ENCODE measurements at regions not wholly inside any gene's neighbourhood (a gene's known extent, or its start where the extent isn't known, plus 50 kb on each side); places are given as distances from the start of the nearest gene placed in this dataset.

DNA sequence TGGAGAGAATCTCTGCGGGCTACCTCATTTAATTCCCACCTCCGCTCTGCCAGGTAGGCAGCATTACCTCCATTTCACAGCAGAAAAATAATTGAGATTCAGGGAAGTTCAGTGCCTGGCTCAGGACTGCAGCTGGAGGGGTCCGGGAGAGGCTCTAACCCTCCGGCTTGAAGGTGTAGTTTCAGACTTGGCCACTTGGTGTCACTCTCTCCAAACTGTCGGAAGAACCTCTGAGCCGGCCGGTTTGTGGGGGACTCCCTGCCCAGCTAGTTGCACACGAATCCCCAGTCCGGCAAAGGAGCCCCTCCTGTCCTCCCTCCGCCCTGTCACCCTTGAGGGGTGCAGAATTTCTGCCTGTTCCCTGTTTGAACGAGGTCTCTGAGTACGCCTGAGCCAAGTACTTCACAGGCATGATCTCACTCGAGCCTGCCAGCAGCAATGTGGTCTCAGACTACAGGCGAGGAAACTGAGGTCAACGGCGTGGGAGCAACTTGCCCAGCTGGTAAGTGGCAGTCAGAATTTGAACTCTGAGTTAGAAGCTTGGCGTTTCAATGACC lies 144.7 kb upstream of the ZNF716 start:
- TF ChIP-seq, protein P1, sequence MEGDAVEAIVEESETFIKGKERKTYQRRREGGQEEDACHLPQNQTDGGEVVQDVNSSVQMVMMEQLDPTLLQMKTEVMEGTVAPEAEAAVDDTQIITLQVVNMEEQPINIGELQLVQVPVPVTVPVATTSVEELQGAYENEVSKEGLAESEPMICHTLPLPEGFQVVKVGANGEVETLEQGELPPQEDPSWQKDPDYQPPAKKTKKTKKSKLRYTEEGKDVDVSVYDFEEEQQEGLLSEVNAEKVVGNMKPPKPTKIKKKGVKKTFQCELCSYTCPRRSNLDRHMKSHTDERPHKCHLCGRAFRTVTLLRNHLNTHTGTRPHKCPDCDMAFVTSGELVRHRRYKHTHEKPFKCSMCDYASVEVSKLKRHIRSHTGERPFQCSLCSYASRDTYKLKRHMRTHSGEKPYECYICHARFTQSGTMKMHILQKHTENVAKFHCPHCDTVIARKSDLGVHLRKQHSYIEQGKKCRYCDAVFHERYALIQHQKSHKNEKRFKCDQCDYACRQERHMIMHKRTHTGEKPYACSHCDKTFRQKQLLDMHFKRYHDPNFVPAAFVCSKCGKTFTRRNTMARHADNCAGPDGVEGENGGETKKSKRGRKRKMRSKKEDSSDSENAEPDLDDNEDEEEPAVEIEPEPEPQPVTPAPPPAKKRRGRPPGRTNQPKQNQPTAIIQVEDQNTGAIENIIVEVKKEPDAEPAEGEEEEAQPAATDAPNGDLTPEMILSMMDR (IDR thresholded peaks at IDR 0.05; ENCODE audit: borderline replicate concordance, extremely low read depth, insufficient read depth): no peak
- H3K36me3 ChIP-seq (ENCODE audit: control insufficient read depth in 2 of 3, insufficient read depth in 3 of 3, low read length in 3 of 3): no peaks in the 10 kb centered on the region
- peaks cover 0 to 2% (median 0%) of the 10 kb centered on the region in 3 donors for H3K9me3 ChIP-seq (ENCODE audit: control insufficient read depth in 2 of 3, insufficient read depth in 1 of 3, low read length in 3 of 3)
- H3K4me3 ChIP-seq (ENCODE audit: low read length in 3 of 3): no peak overlapping the region
- H3K27me3 ChIP-seq (ENCODE audit: control insufficient read depth, insufficient read depth, low read length): no peaks in the 10 kb centered on the region
- H3K4me1 ChIP-seq (ENCODE audit: control insufficient read depth in 2 of 3, insufficient read depth in 2 of 3, low read depth in 1 of 3, low read length in 3 of 3): no peaks in the 10 kb centered on the region
- intact Hi-C loops (cut with DNase I): no loop called here
- FAIRE-seq (no peak), DNase-seq (no peak)
- H3K9ac ChIP-seq (ENCODE audit: low read length in 3 of 3): no peak overlapping the region
- no peak overlapping the region for H3K27ac ChIP-seq (ENCODE audit: low read depth in 2 of 2, low read length in 2 of 2)

DNA sequence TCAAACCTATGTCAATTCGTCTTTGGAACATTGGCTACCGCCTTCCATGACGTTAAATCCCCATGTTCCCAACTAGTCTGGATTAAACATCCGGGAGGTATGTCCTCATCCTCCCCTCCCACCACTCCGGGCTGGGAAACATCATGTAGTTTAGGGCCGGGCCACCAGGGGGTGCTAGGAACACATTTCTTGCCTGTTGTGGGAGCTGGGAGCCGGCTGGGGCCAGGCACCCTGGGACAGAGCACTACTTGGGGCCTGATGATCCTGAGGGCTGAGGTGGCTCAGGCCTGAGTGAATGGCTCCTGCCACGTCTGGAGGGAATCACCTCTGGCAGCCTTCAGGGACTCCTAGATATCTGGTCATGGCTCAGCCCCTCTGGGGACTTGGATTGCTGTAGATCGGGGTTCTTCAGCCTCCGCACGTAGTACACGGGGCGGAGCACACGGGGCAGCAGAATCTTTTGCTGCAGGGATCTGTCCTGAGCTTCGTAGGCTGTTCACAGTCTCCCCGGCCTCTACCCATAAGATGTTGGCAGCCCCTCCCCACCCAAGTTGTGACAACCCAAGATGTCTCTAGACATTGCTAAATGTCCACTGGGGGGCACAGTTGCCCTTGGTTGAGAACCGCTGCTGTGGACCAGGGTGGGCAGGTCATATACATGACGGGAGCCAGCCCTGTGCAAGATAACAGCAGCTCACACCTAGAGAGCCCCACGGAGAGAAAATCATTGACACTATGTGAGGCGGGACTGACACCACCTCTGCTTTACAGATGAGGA lies 141.2 kb upstream of the ZNF716 start:
- H3K27me3 ChIP-seq (ENCODE audit: control insufficient read depth, insufficient read depth, low read length): no peaks in the 10 kb centered on the region
- TF ChIP-seq, protein P1 (IDR thresholded peaks at IDR 0.05; ENCODE audit: borderline replicate concordance, extremely low read depth, insufficient read depth): no peak
- H3K27ac ChIP-seq (ENCODE audit: low read depth in 2 of 2, low read length in 2 of 2): no peak overlapping the region
- H3K4me3 ChIP-seq (ENCODE audit: low read length in 3 of 3): no peak overlapping the region
- no peak overlapping the region for H3K9ac ChIP-seq (ENCODE audit: low read length in 3 of 3)
- intact Hi-C loops (cut with DNase I): no loop called here
- H3K36me3 ChIP-seq (ENCODE audit: control insufficient read depth in 2 of 3, insufficient read depth in 3 of 3, low read length in 3 of 3): no peaks in the 10 kb centered on the region
- H3K4me1 ChIP-seq (ENCODE audit: control insufficient read depth in 2 of 3, insufficient read depth in 2 of 3, low read depth in 1 of 3, low read length in 3 of 3): no peaks in the 10 kb centered on the region
- DNase-seq (no peak), FAIRE-seq (no peak)
- peaks cover 0 to 2% (median 0%) of the 10 kb centered on the region in 3 donors for H3K9me3 ChIP-seq (ENCODE audit: control insufficient read depth in 2 of 3, insufficient read depth in 1 of 3, low read length in 3 of 3)

DNA sequence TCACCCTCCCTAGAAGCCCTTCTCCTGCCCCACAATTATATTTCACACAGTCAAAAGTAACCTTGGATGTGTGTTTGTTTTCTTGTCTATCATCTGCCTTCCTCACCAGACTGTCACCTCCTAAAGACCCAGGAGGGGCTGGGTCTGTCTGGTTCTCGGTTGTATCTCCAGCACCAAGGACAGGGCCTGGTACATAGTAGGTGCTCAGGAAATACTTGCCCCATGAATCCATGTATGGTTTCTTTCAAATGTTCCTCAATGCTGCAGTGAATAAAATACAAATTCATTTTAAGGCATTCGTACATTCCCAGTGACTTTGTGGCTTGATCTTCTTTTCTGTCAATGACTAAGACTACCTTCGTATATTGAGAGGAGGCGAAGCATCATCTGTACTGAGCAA lies 122.9 kb upstream of the ZNF716 start:
- TF ChIP-seq, protein P1 (IDR thresholded peaks at IDR 0.05; ENCODE audit: borderline replicate concordance, extremely low read depth, insufficient read depth): no peak
- H3K9me3 ChIP-seq (ENCODE audit: control insufficient read depth in 2 of 3, insufficient read depth in 1 of 3, low read length in 3 of 3): peaks cover 0 to 20% (median 0%) of the 10 kb centered on the region in 3 donors
- H3K27me3 ChIP-seq (ENCODE audit: control insufficient read depth, insufficient read depth, low read length): no peaks in the 10 kb centered on the region
- H3K9ac ChIP-seq (ENCODE audit: low read length in 3 of 3): no peak overlapping the region
- DNase-seq (no peak), FAIRE-seq (no peak)
- no peak overlapping the region for H3K4me3 ChIP-seq (ENCODE audit: low read length in 3 of 3)
- no peaks in the 10 kb centered on the region for H3K4me1 ChIP-seq (ENCODE audit: control insufficient read depth in 2 of 3, insufficient read depth in 2 of 3, low read depth in 1 of 3, low read length in 3 of 3)
- H3K36me3 ChIP-seq (ENCODE audit: control insufficient read depth in 2 of 3, insufficient read depth in 3 of 3, low read length in 3 of 3): no peaks in the 10 kb centered on the region
- intact Hi-C loops (cut with DNase I): no loop called here
- H3K27ac ChIP-seq (ENCODE audit: low read depth in 2 of 2, low read length in 2 of 2): no peak overlapping the region
